Liver (tissue), 8 donors: ENCODE measurements at regions not wholly inside any gene's neighbourhood (a gene's known extent, or its start where the extent isn't known, plus 50 kb on each side); places are given as distances from the start of the nearest gene placed in this dataset.

Source experiments
- DNase-seq: peaks from one replicate; pipeline ENCODE4 v3.0.0-alpha.2; 2017; ENCODE audit warnings: low spot score
- H3K27ac ChIP-seq, 2 donors: one replicate each; pipeline ENCODE4 v1.7.0; 2013; ENCODE audit warnings: inconsistent platforms in 2 of 2, low read length in 2 of 2, control low read depth in 1 of 2, low read depth in 1 of 2, mild to moderate bottlenecking in 1 of 2
- H3K27me3 ChIP-seq, 4 donors: one replicate each; pipeline versions ENCODE4 v1.6.1 to v1.7.0; 2013; ENCODE audit warnings: low read length in 3 of 4, inconsistent platforms in 1 of 4, mild to moderate bottlenecking in 1 of 4, moderate library complexity in 1 of 4; ENCODE audit not compliant: control insufficient read depth in 4 of 4, insufficient read depth in 4 of 4
- H3K36me3 ChIP-seq, 4 donors: one replicate each; pipeline versions ENCODE4 v1.6.1 to v1.7.0; 2013; ENCODE audit warnings: low read length in 3 of 4, mild to moderate bottlenecking in 3 of 4, low read depth in 1 of 4, moderate library complexity in 1 of 4; ENCODE audit not compliant: control insufficient read depth in 4 of 4, insufficient read depth in 3 of 4
- H3K4me1 ChIP-seq, 4 donors: one replicate each; pipeline versions ENCODE4 v1.6.1 to v1.7.0; 2013; ENCODE audit warnings: low read length in 3 of 4, mild to moderate bottlenecking in 3 of 4, moderate library complexity in 1 of 4; ENCODE audit not compliant: control insufficient read depth in 4 of 4, insufficient read depth in 4 of 4
- H3K4me3 ChIP-seq, 3 donors: one replicate each; pipeline versions ENCODE4 v1.6.1 to v1.7.0; 2013; ENCODE audit warnings: low read length in 3 of 3, control low read depth in 1 of 3, low read depth in 1 of 3, mild to moderate bottlenecking in 1 of 3
- H3K9ac ChIP-seq, 2 donors: one replicate each; pipeline ENCODE4 v1.7.0; 2013; ENCODE audit warnings: low read length in 2 of 2, mild to moderate bottlenecking in 2 of 2, moderate library complexity in 2 of 2, control low read depth in 1 of 2, low read depth in 1 of 2
- H3K9me3 ChIP-seq, 4 donors: one replicate each; pipeline versions ENCODE4 v1.6.1 to v1.7.0; 2013; ENCODE audit warnings: low read length in 3 of 4; ENCODE audit not compliant: control insufficient read depth in 4 of 4
- ATF3 ChIP-seq: IDR thresholded peaks from 2 replicates; pipeline ENCODE4 v1.6.1; 2016; ENCODE audit warnings: antibody characterized with exemption
- CTCF ChIP-seq: fragments of 150-350 bp; IDR thresholded peaks from 2 replicates; pipeline ENCODE4 v1.5.1; 2017; ENCODE audit warnings: improper control_type of control experiment, low read depth, low read length; ENCODE audit not compliant: missing input control
- EGR1 ChIP-seq, 2 donors: IDR thresholded peaks; 2 replicates each; pipeline ENCODE4 v1.6.1; 2016 to 2018; ENCODE audit warnings: antibody characterized with exemption in 2 of 2, low read depth in 2 of 2
- FOXA1 ChIP-seq: IDR thresholded peaks from 2 replicates; pipeline ENCODE4 v1.6.1; 2016; ENCODE audit warnings: antibody characterized with exemption
- FOXA2 ChIP-seq: IDR thresholded peaks from 2 replicates; pipeline ENCODE4 v1.6.1; 2016; ENCODE audit warnings: antibody characterized with exemption
- GABPA ChIP-seq, 2 donors: IDR thresholded peaks in 1 of 2; conservative IDR thresholded peaks in 1 of 2; 2 replicates each; pipeline ENCODE4 v1.6.1; 2016; ENCODE audit warnings: antibody characterized with exemption in 2 of 2, mild to moderate bottlenecking in 1 of 2, moderate library complexity in 1 of 2
- HNF4A ChIP-seq, 2 donors: conservative IDR thresholded peaks; 2 replicates each; pipeline ENCODE4 v1.6.1; 2016; ENCODE audit warnings: antibody characterized with exemption in 2 of 2, mild to moderate bottlenecking in 2 of 2
- HNF4G ChIP-seq: IDR thresholded peaks from 2 replicates; pipeline ENCODE4 v1.6.1; 2016; ENCODE audit warnings: antibody characterized with exemption
- JUND ChIP-seq, 2 donors: IDR thresholded peaks; 2 replicates each; pipeline ENCODE4 v1.6.1; 2016; ENCODE audit warnings: antibody characterized with exemption in 2 of 2
- MAX ChIP-seq: IDR thresholded peaks from 2 replicates; pipeline ENCODE4 v1.6.1; 2016; ENCODE audit warnings: antibody characterized with exemption
- NR2F2 ChIP-seq: IDR thresholded peaks from 2 replicates; pipeline ENCODE4 v1.6.1; 2016; ENCODE audit warnings: antibody characterized with exemption
- RAD21 ChIP-seq, 2 donors: IDR thresholded peaks; 2 replicates each; pipeline ENCODE4 v1.6.1; 2016; ENCODE audit warnings: antibody characterized with exemption in 2 of 2, mild to moderate bottlenecking in 2 of 2
- REST ChIP-seq: IDR thresholded peaks from 2 replicates; pipeline ENCODE4 v1.6.1; 2016; ENCODE audit warnings: antibody characterized with exemption, mild to moderate bottlenecking
- RXRA ChIP-seq, 2 donors: IDR thresholded peaks; 2 replicates each; pipeline ENCODE4 v1.6.1; 2017 to 2018; ENCODE audit warnings: antibody characterized with exemption in 2 of 2, mild to moderate bottlenecking in 1 of 2
- SP1 ChIP-seq: IDR thresholded peaks from 2 replicates; pipeline ENCODE4 v1.6.1; 2018; ENCODE audit warnings: antibody characterized with exemption, mild to moderate bottlenecking
- TAF1 ChIP-seq: conservative IDR thresholded peaks from 2 replicates; pipeline ENCODE4 v1.6.1; 2016; ENCODE audit warnings: antibody characterized with exemption, mild to moderate bottlenecking
- YY1 ChIP-seq: IDR thresholded peaks from 2 replicates; pipeline ENCODE4 v1.6.1; 2016; ENCODE audit warnings: antibody characterized with exemption, mild to moderate bottlenecking
- WGBS: extraction: QIAGEN DNeasy Blood & Tissue Kit; methylation state at CpG from one replicate; pipeline ENCODE4 v1.1.7; 2013; 5-methylcytosine and 5-hydroxymethylcytosine counted together
- TF ChIP-seq, protein P1 (sequence below): IDR thresholded peaks from 2 replicates; pipeline ENCODE4 v1.6.1; 2016; ENCODE audit warnings: antibody characterized with exemption
- donor health status: healthy.
- donor health status: healthy.
- donor health status: healthy.
- donor health status: healthy.
- donor health status: healthy.

DNA sequence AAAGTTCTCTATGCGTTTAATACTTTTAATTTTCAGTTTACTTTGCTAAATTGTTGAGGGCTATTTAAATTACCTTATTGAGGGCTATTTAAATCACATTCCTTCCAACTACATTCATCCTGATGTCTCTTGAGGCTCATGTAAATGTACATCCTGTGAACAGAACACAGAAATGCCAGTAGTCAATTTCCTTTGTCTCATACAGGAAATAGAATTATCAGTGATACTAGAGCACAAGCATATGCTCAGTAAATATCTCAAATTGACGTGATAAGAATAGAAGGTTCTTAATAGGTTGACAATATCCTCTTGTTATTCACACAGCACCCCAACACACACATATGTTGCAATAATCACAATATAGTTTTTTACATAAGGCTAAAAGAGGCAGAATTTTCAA is 449.0 kb downstream of the CYLC2 start:
- Histone ChIP-seq H3K27ac (no peak overlapping the region), H3K9ac (no peak overlapping the region), H3K4me3 (no peak overlapping the region), H3K27me3 (no peaks in the 10 kb centered on the region), H3K9me3 (no peaks in the 10 kb centered on the region), H3K4me1 (no peaks in the 10 kb centered on the region), H3K36me3 (no peaks in the 10 kb centered on the region)
- no peak for DNase-seq
- 39% methylated on average over 2 of the region's 2 CpGs for whole genome bisulfite sequencing
- TF ChIP-seq NR2F2: no peak
- TF ChIP-seq JUND (IDR thresholded peaks at IDR 0.05): no peak
- no peak for TF ChIP-seq SP1
- no peak for TF ChIP-seq ATF3
- TF ChIP-seq, protein P1, sequence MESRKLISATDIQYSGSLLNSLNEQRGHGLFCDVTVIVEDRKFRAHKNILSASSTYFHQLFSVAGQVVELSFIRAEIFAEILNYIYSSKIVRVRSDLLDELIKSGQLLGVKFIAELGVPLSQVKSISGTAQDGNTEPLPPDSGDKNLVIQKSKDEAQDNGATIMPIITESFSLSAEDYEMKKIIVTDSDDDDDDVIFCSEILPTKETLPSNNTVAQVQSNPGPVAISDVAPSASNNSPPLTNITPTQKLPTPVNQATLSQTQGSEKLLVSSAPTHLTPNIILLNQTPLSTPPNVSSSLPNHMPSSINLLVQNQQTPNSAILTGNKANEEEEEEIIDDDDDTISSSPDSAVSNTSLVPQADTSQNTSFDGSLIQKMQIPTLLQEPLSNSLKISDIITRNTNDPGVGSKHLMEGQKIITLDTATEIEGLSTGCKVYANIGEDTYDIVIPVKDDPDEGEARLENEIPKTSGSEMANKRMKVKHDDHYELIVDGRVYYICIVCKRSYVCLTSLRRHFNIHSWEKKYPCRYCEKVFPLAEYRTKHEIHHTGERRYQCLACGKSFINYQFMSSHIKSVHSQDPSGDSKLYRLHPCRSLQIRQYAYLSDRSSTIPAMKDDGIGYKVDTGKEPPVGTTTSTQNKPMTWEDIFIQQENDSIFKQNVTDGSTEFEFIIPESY: no peak
- TF ChIP-seq HNF4A (conservative IDR thresholded peaks at IDR 0.05): no peak
- no peak for TF ChIP-seq RXRA (IDR thresholded peaks at IDR 0.05)
- no peak for TF ChIP-seq EGR1 (IDR thresholded peaks at IDR 0.05; ENCODE audit: low read depth in 2 of 2)
- no peak for TF ChIP-seq REST
- no peak for TF ChIP-seq YY1
- no peak for TF ChIP-seq FOXA1
- no peak for TF ChIP-seq RAD21 (IDR thresholded peaks at IDR 0.05)
- no peak for TF ChIP-seq HNF4G
- no peak for TF ChIP-seq MAX
- TF ChIP-seq FOXA2: no peak
- no peak for TF ChIP-seq CTCF
- no peak for TF ChIP-seq TAF1

DNA sequence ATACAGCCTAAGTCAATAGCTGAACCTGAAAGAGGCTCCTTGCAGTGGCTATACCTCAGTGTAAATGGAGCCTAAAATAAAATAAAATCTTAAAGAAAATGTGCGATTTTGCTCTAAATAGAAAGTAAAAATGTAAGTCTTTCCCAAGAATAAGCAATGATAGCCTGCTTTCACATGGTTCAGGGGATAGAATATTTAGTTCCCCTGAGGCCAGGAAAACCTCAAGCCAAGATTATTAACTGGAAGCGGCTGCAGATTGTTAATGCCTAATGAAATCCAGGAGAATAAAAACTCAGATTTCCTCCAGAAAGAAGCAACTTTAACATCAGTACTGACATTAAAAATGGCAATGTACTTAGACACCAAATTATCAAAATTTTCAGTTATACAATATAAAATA is 463.7 kb downstream of the CYLC2 start:
- 79% methylated on average over 2 of the region's 2 CpGs for WGBS
- Histone ChIP-seq H3K9me3 (no peaks in the 10 kb centered on the region), H3K27me3 (no peaks in the 10 kb centered on the region), H3K36me3 (no peaks in the 10 kb centered on the region), H3K9ac (no peak overlapping the region), H3K4me1 (no peaks in the 10 kb centered on the region), H3K4me3 (no peak overlapping the region), H3K27ac (no peak overlapping the region)
- no peak for DNase-seq
- TF ChIP-seq GABPA (IDR thresholded peaks at IDR 0.05 in 1 of 2, conservative IDR thresholded peaks at IDR 0.05 in 1 of 2) (no peak), FOXA1 (no peak), JUND (IDR thresholded peaks at IDR 0.05) (no peak), REST (no peak)
